Parathyroid adenoma (tissue), 2 donors: ENCODE measurements at regions not wholly inside any gene's neighbourhood (a gene's known extent, or its start where the extent isn't known, plus 50 kb on each side); places are given as distances from the start of the nearest gene placed in this dataset.

ENCODE experiments used
- H2AFZ ChIP-seq: fragments of 300-600 bp; sonication (generic); one replicate; pipeline ENCODE4 v1.7.0; 2017; ENCODE audit warnings: antibody characterized with exemption, mild to moderate bottlenecking
- H3K27ac ChIP-seq: fragments of 300-600 bp; sonication (generic); one replicate; pipeline ENCODE4 v1.7.0; 2017
- H3K27me3 ChIP-seq: fragments of 300-600 bp; sonication (generic); one replicate; pipeline ENCODE4 v1.7.0; 2017; ENCODE audit warnings: low read length; ENCODE audit not compliant: control insufficient read depth, insufficient read depth
- H3K36me3 ChIP-seq: fragments of 300-600 bp; sonication (generic); one replicate; pipeline ENCODE4 v1.7.0; 2017; ENCODE audit warnings: low read length; ENCODE audit not compliant: control insufficient read depth, insufficient read depth
- H3K4me1 ChIP-seq: fragments of 300-600 bp; sonication (generic); one replicate; pipeline ENCODE4 v1.7.0; 2017; ENCODE audit warnings: control low read depth
- H3K4me2 ChIP-seq: fragments of 300-600 bp; sonication (generic); one replicate; pipeline ENCODE4 v1.7.0; 2017; ENCODE audit warnings: low read length
- H3K4me3 ChIP-seq: fragments of 300-600 bp; sonication (generic); one replicate; pipeline ENCODE4 v1.7.0; 2017; ENCODE audit warnings: low read depth, low read length
- H3K79me2 ChIP-seq: fragments of 300-600 bp; sonication (generic); one replicate; pipeline ENCODE4 v1.7.0; 2017; ENCODE audit warnings: control low read depth
- H3K9ac ChIP-seq: fragments of 300-600 bp; sonication (generic); one replicate; pipeline ENCODE4 v1.7.0; 2017; ENCODE audit warnings: mild to moderate bottlenecking
- H3K9me3 ChIP-seq: fragments of 300-600 bp; sonication (generic); one replicate; pipeline ENCODE4 v1.7.0; 2017; ENCODE audit warnings: low read length; ENCODE audit not compliant: control insufficient read depth
- CTCF ChIP-seq: fragments of 300-600 bp; sonication (generic); IDR thresholded peaks from one replicate; pipeline ENCODE4 v1.7.0; 2017; ENCODE audit warnings: antibody characterized with exemption, mild to moderate bottlenecking
- donor health status: primary hyperparathyroidism.

DNA sequence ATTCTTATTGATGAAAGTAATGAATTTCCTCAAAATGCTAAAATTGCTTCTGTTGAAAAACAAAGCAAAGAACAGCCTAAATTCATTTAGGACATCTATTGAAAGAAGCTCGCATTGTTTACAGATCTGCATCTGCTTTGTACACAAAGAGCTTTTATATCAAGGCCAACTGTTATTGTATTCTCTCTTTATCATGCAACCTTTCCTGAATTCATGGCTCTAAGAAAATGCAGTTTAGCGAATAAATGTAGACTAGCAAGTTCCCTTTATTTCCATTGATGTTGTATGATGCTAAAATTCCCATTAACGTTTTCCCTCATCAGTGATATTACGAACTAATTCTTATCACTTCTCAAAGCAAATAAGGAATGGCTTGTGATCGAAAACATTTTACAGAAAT is 446.3 kb downstream of the MID1IP1 start:
- H3K4me3 ChIP-seq, result no peak overlapping the region
- H3K79me2 ChIP-seq, result no peaks in the 10 kb centered on the region
- H3K36me3 ChIP-seq, result no peaks in the 10 kb centered on the region
- H3K4me2 ChIP-seq, result no peak overlapping the region
- no peak overlapping the region for H2AFZ ChIP-seq
- no peaks in the 10 kb centered on the region for H3K9me3 ChIP-seq
- H3K9ac ChIP-seq, result no peak overlapping the region
- H3K4me1 ChIP-seq, result no peaks in the 10 kb centered on the region
- TF ChIP-seq CTCF, result no peak
- no peak overlapping the region for H3K27ac ChIP-seq
- no peaks in the 10 kb centered on the region for H3K27me3 ChIP-seq

- H3K4me2 ChIP-seq, result no peak overlapping the region
- H3K27me3 ChIP-seq, result no peaks in the 10 kb centered on the region
- no peak overlapping the region for H3K4me3 ChIP-seq
- no peaks in the 10 kb centered on the region for H3K36me3 ChIP-seq
- H3K9me3 ChIP-seq, result no peaks in the 10 kb centered on the region
- no peak overlapping the region for H3K27ac ChIP-seq
- H3K9ac ChIP-seq, result no peak overlapping the region
- H2AFZ ChIP-seq, result no peak overlapping the region
- H3K4me1 ChIP-seq, result no peaks in the 10 kb centered on the region
- TF ChIP-seq CTCF, result no peak
- H3K79me2 ChIP-seq, result no peaks in the 10 kb centered on the region
Observed at GRCh38 chrX:39248330-39248729, 447.1 kb downstream of the MID1IP1 start.

GRCh38 chrX:39249999-39250398 is 448.7 kb downstream of the MID1IP1 start:
- no peak overlapping the region for H3K27ac ChIP-seq

DNA sequence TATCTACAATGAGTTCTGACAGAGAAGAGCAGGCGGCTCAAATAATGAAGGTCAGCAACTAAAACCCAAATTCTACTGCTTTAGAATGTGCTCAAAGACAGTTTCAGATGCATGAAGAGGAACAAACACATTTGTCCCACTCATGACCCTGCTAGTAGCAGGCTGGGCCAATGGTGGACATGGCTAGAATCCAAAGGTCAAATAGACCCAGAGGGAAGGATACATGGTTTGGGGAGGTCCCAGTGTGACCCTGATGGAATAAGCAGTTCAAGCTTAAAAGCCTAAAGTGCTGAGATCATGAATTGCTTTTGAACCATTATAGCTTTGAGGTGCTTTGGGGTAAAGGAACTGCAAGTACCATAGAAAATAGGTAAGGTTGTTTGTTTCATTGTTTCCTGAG is 450.7 kb downstream of the MID1IP1 start:
- H3K4me3 ChIP-seq, result no peak overlapping the region
- TF ChIP-seq CTCF, result no peak
- no peaks in the 10 kb centered on the region for H3K27me3 ChIP-seq
- H3K4me1 ChIP-seq, result no peaks in the 10 kb centered on the region
- no peak overlapping the region for H3K9ac ChIP-seq
- no peak overlapping the region for H2AFZ ChIP-seq
- no peaks in the 10 kb centered on the region for H3K36me3 ChIP-seq
- H3K79me2 ChIP-seq, result no peaks in the 10 kb centered on the region
- H3K4me2 ChIP-seq, result no peak overlapping the region
- no peaks in the 10 kb centered on the region for H3K9me3 ChIP-seq
- H3K27ac ChIP-seq, result no peak overlapping the region

More at GRCh38 chrX:39249999-39250398, 448.7 kb downstream of the MID1IP1 start:
- Histone ChIP-seq H3K4me3 (no peak overlapping the region), H3K9me3 (no peaks in the 10 kb centered on the region), H3K4me2 (no peak overlapping the region), H3K9ac (no peak overlapping the region), H3K4me1 (no peaks in the 10 kb centered on the region), H3K27me3 (no peaks in the 10 kb centered on the region), H2AFZ (no peak overlapping the region), H3K36me3 (no peaks in the 10 kb centered on the region), H3K79me2 (no peaks in the 10 kb centered on the region)
- TF ChIP-seq CTCF, result no peak

DNA sequence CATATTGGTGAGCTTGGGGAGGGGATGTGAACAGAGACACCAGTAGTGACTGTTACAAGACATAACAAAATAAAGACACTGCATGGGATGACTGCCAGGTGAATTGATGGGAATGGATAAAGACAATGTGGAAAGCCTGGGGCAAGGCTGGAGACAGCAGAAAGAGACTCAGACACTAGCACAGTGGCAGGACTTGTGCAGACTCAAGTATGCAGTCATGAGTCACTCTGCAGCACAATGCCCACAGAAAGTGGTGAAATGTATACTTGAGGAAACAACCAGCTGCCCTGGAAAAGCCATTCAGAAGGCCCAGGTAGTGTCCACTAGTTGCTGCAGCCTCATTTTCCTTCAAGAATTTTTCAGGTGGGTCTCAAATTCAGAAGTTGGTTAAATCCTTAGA is 452.3 kb downstream of the MID1IP1 start:
- no peaks in the 10 kb centered on the region for H3K36me3 ChIP-seq
- H3K4me1 ChIP-seq, result no peaks in the 10 kb centered on the region
- no peak overlapping the region for H3K27ac ChIP-seq
- no peaks in the 10 kb centered on the region for H3K9me3 ChIP-seq
- no peak overlapping the region for H2AFZ ChIP-seq
- H3K4me3 ChIP-seq, result no peak overlapping the region
- no peaks in the 10 kb centered on the region for H3K79me2 ChIP-seq
- no peaks in the 10 kb centered on the region for H3K27me3 ChIP-seq
- H3K4me2 ChIP-seq, result no peak overlapping the region
- H3K9ac ChIP-seq, result no peak overlapping the region
- TF ChIP-seq CTCF, result no peak
